Adrenal gland (tissue), 9 donors: ENCODE measurements at regions not wholly inside any gene's neighbourhood (a gene's known extent, or its start where the extent isn't known, plus 50 kb on each side); places are given as distances from the start of the nearest gene placed in this dataset.

ENCODE experiments used
- DNase-seq, 7 donors: peaks; one replicate each; pipeline ENCODE4 v3.0.0-alpha.2; 2019 to 2020
- H3K27ac ChIP-seq, 5 donors: fragments of 200-600 bp; sonication (generic) in 4 of 5; 1 replicate in 3 of 5; 2 replicates in 2 of 5; pipeline versions ENCODE4 v1.5.1 to v1.8.0; 2016 to 2020; ENCODE audit warnings: mild to moderate bottlenecking in 1 of 5
- H3K27me3 ChIP-seq: fragments of 200-600 bp; 2 replicates; pipeline ENCODE4 v1.8.0; 2021
- H3K36me3 ChIP-seq, 2 donors: fragments of 200-600 bp; replicated peaks in 1 of 2; 1 replicate in 1 of 2; 2 replicates in 1 of 2; pipeline versions ENCODE4 v1.5.1 to v1.8.0; 2018 to 2022
- H3K4me1 ChIP-seq, 2 donors: fragments of 200-600 bp; replicated peaks in 1 of 2; 1 replicate in 1 of 2; 2 replicates in 1 of 2; pipeline versions ENCODE4 v1.5.1 to v1.8.0; 2018 to 2021
- H3K4me3 ChIP-seq, 4 donors: fragments of 200-600 bp; sonication (generic) in 3 of 4; one replicate each; pipeline ENCODE4 v1.5.1; 2016 to 2018
- H3K9me3 ChIP-seq, 3 donors: fragments of 200-600 bp; sonication (generic) in 1 of 3; replicated peaks in 1 of 3; 1 replicate in 2 of 3; 2 replicates in 1 of 3; pipeline versions ENCODE4 v1.5.1 to v1.8.0; 2016 to 2021
- POLR2A ChIP-seq, 2 donors: fragments of 450-650 bp; IDR thresholded peaks; one replicate each; pipeline ENCODE4 v1.6.1; 2017; ENCODE audit warnings: antibody characterized with exemption in 2 of 2, mild to moderate bottlenecking in 2 of 2, moderate library complexity in 1 of 2
- WGBS, 4 donors: extraction: QIAGEN DNeasy Blood & Tissue Kit in 2 of 4; methylation state at CpG; one replicate each; pipeline versions ENCODE4 v1.1.5 to v1.1.7; 2013 to 2017; 5-methylcytosine and 5-hydroxymethylcytosine counted together
- intact Hi-C, 2 donors: fragments of 100-400 bp; cut with DNase I; formaldehyde crosslinking; loops; one replicate each; pipeline versions ENCODE4 v1.14.1 to v1.15.0; 2022 to 2023
- TF ChIP-seq, protein P1 (sequence below), 6 experiments: fragments of 450-650 bp in 4 of 6; fragments of 200-600 bp in 2 of 6; sonication (generic) in 1 of 6; IDR thresholded peaks; 1 replicate in 5 of 6; 2 replicates in 1 of 6; pipeline versions ENCODE4 v1.5.1 to v1.8.0; 2016 to 2021; ENCODE audit warnings: antibody characterized with exemption in 6 of 6, mild to moderate bottlenecking in 2 of 6, moderate library complexity in 1 of 6
- donor health status: healthy with polysubstance abuse.
- donor health status: Bipolar disorder and iron deficiency.
- donor health status: DM: yes; HTN: yes; CAD: no.
- donor health status: DM: no; HTN: no; CAD: no.
- donor health status: DM: no; HTN: no; CAD: no.

DNA sequence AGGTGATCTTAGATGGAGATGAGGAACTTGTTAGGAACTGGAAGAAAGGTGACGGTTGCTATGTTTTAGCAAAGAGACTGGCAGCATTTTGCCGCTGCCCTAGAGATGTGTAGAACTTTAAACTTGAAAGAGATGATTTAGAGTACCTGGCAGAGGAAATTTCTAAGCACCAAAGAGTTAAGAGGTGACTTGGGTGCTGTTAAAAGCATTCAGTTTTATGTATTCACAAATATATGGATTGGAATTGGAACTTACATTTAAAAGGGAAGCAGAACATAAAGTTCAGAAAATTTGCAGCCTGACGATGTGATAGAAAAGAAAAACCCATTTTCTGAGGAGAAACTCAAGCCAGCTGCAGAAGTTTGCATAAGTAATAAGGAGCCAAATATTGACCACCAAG lies 176.3 kb downstream of the MOXD1 start:
- intact Hi-C loops = loop anchor here in 1 of 2 donors (5.0 kb wide), 1 partner anchor 308 kb away; no protein-coding TSS in a partner anchor
- no peak for DNase-seq
- Histone ChIP-seq H3K4me3 (no peak overlapping the region), H3K4me1 (no peaks in the 10 kb centered on the region), H3K36me3 (no peaks in the 10 kb centered on the region), H3K27me3 (no peaks in the 10 kb centered on the region), H3K27ac (no peak overlapping the region), H3K9me3 (no peaks in the 10 kb centered on the region)
- TF ChIP-seq, protein P1, sequence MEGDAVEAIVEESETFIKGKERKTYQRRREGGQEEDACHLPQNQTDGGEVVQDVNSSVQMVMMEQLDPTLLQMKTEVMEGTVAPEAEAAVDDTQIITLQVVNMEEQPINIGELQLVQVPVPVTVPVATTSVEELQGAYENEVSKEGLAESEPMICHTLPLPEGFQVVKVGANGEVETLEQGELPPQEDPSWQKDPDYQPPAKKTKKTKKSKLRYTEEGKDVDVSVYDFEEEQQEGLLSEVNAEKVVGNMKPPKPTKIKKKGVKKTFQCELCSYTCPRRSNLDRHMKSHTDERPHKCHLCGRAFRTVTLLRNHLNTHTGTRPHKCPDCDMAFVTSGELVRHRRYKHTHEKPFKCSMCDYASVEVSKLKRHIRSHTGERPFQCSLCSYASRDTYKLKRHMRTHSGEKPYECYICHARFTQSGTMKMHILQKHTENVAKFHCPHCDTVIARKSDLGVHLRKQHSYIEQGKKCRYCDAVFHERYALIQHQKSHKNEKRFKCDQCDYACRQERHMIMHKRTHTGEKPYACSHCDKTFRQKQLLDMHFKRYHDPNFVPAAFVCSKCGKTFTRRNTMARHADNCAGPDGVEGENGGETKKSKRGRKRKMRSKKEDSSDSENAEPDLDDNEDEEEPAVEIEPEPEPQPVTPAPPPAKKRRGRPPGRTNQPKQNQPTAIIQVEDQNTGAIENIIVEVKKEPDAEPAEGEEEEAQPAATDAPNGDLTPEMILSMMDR (IDR thresholded peaks at IDR 0.05) = no peak
- no peak for TF ChIP-seq POLR2A (IDR thresholded peaks at IDR 0.05)
- 32 to 92% (median 60%) methylated on average over 3 of the region's 3 CpGs for WGBS, 4 donors

DNA sequence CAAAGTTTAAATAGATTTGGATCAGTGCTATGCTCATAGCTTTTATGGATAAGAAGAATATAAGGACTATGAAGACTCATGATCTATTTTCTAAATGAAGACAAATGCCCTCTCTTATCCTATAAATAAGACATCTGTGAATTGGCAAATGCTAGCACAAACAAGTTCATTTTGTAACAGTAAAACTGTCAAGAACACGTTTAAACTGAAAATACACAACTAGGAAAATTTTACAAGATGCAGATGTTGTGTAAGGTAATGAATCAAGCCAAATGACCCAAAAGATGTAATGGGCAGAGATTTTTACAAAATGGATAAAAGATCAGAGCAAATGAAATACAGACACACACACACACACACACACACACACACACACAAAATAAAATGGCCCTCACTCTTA lies 180.5 kb downstream of the MOXD1 start:
- DNase-seq = no peak
- TF ChIP-seq, protein P1 (IDR thresholded peaks at IDR 0.05) = no peak
- no peak for TF ChIP-seq POLR2A (IDR thresholded peaks at IDR 0.05)
- H3K27me3 ChIP-seq = no peaks in the 10 kb centered on the region
- no peak overlapping the region for H3K4me3 ChIP-seq
- intact Hi-C loops = loop anchor here in 1 of 2 donors (5.0 kb wide), 1 partner anchor 303 kb away; no protein-coding TSS in a partner anchor
- no peaks in the 10 kb centered on the region for H3K36me3 ChIP-seq
- no peaks in the 10 kb centered on the region for H3K9me3 ChIP-seq
- WGBS, 4 donors = 39 to 50% (median 42%) methylated on average over 1 of the region's 1 CpG
- no peaks in the 10 kb centered on the region for H3K4me1 ChIP-seq
- H3K27ac ChIP-seq = no peak overlapping the region

DNA sequence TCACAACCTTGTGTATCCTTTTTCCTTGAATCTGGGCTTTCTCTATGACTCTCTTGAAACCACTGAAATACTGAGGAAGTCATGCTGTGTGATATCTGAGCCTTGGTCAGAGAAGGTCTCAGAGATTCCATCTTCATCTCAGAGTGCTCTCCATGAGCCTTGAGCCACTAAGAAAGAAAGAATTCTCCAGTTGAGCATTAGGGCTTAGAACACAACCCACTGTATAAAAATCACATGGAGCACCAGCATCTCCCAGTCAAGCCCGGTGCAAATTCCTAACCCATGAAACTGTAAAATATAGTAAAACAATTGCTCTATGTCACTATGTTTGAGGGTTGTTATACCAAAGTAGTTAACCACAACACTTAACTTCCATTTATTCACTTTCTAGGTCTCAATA lies 181.4 kb downstream of the MOXD1 start:
- no peak overlapping the region for H3K4me3 ChIP-seq
- intact Hi-C loops = loop anchor here in 1 of 2 donors (5.0 kb wide), 1 partner anchor 303 kb away; no protein-coding TSS in a partner anchor
- no peak overlapping the region for H3K27ac ChIP-seq
- TF ChIP-seq, protein P1 (IDR thresholded peaks at IDR 0.05) = no peak
- no peak for TF ChIP-seq POLR2A (IDR thresholded peaks at IDR 0.05)
- WGBS, 4 donors = 85 to 96% (median 91%) methylated on average over 1 of the region's 1 CpG
- H3K9me3 ChIP-seq = no peaks in the 10 kb centered on the region
- H3K36me3 ChIP-seq = no peaks in the 10 kb centered on the region
- H3K27me3 ChIP-seq = no peaks in the 10 kb centered on the region
- no peak for DNase-seq
- no peaks in the 10 kb centered on the region for H3K4me1 ChIP-seq

DNA sequence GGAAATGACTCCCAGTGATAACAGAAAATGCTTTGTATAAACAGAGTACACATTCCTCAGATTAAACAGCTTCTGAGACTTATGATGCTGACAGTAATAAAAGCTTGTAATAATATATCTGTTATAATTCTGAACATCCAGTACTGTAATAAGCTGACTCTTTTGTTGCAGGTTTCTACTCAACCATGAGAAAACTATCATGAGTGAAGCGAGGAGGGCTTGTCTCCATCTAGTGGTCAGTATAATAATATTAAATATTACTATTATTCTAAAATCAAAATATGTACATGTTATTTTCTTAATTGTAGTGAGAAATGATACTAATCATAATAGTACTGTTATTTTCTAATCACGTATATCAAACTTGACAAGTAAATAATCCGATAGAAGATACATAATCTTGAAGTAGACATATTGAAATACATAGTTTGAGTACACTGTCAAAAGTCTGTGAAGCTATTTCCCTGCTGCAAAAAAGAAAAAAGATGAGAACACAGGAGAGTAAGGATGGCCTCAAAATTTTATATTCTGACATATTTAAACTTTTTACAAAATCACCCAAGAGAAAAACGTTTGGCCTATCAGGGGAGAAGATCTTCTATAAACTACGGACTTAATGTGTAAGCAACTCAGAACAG lies 183.1 kb downstream of the MOXD1 start:
- intact Hi-C loops = no loop called here
- WGBS, 4 donors = 16 to 31% (median 27%) methylated on average over 5 of the region's 5 CpGs

More for the DNA sequence above, 183.1 kb downstream of the MOXD1 start:
- Histone ChIP-seq H3K4me1 (no peaks in the 10 kb centered on the region), H3K36me3 (no peaks in the 10 kb centered on the region), H3K4me3 (no peak overlapping the region), H3K27ac (no peak overlapping the region), H3K27me3 (no peaks in the 10 kb centered on the region), H3K9me3 (no peaks in the 10 kb centered on the region)
- TF ChIP-seq, protein P1 (IDR thresholded peaks at IDR 0.05) = peak; percentile 19 to 70 (median 42)
- no peak for TF ChIP-seq POLR2A (IDR thresholded peaks at IDR 0.05)
- no peak for DNase-seq
